ENCODE measurements at regions not wholly inside any gene's neighbourhood (a gene's known extent, or its start where the extent isn't known, plus 50 kb on each side); places are given as distances from the start of the nearest gene placed in this dataset.

DNA sequence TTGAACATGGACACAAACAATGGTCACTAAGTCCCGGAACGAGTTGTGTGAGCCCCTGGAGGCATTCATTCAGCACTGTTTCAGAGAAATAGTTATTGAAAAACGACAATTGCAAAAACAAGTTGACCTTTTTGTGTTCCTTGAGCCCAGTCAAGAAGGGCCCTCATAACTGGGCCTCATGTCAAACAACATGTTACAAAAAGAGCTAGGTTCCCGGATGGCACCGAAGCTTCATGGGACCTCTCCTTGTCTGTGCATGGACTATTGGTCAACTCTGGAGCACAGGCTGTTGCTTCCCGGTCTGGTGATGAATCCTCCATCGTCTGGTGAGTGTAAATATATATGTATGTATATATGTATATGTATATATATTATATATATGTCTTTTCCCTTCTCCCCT, 176.6 kb downstream of the ALG10 start:
- TF ChIP-seq, protein P1, sequence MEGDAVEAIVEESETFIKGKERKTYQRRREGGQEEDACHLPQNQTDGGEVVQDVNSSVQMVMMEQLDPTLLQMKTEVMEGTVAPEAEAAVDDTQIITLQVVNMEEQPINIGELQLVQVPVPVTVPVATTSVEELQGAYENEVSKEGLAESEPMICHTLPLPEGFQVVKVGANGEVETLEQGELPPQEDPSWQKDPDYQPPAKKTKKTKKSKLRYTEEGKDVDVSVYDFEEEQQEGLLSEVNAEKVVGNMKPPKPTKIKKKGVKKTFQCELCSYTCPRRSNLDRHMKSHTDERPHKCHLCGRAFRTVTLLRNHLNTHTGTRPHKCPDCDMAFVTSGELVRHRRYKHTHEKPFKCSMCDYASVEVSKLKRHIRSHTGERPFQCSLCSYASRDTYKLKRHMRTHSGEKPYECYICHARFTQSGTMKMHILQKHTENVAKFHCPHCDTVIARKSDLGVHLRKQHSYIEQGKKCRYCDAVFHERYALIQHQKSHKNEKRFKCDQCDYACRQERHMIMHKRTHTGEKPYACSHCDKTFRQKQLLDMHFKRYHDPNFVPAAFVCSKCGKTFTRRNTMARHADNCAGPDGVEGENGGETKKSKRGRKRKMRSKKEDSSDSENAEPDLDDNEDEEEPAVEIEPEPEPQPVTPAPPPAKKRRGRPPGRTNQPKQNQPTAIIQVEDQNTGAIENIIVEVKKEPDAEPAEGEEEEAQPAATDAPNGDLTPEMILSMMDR (IDR thresholded peaks at IDR 0.05): no peak
- TF ChIP-seq POLR2A (IDR thresholded peaks at IDR 0.05): no peak
- 58 to 66% methylated on average over 7 of the region's 7 CpGs for WGBS, 2 donors
- Histone ChIP-seq H3K27ac (no peak overlapping the region), H3K4me1 (no peaks in the 10 kb centered on the region), H3K9me3 (no peaks in the 10 kb centered on the region), H3K4me3 (replicated peaks in 1 of 3) (no peak overlapping the region), H3K36me3 (no peaks in the 10 kb centered on the region), H3K27me3 (no peaks in the 10 kb centered on the region)
- intact Hi-C loops (cut with DNase I): no loop called here
- DNase-seq: no peak

DNA sequence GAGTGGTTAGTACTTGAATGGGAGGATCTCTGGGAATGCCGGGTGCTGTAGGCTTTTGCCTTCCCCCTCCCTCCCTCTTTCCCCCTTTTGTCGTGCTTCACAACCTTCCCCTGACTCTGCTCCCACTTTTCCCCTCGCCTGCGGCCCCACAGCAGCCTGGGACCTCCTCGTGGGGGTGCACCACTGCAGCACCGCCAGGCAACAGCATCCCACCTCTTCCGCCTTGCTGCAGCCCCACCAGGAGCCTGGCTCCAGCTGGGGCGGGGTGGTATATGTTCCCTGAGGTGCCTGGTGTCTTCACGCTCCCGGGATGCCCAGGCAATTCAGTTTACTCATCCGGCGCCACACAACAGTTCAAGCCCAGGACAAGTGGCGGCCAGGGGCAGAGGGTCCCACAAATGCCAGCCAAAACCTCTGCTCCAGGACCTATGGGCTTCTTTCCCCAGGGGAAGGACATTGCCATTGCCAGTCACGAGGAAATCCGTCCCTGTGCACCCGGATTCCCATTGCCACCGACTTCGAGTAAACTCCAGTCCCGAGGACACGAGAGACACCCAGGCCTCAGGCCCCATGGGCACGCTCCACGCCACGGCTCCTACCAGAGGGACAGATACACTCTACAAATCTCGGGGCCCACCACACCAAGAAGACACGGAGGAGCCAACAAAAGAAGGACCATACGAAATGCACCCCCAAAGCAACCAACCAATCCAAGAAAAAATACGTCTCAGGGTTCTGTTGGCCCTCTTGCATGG, 181.7 kb downstream of the ALG10 start:
- TF ChIP-seq, protein P1 (IDR thresholded peaks at IDR 0.05): no peak
- TF ChIP-seq POLR2A (IDR thresholded peaks at IDR 0.05): no peak
- Histone ChIP-seq H3K27me3 (no peaks in the 10 kb centered on the region), H3K4me3 (replicated peaks in 1 of 3) (no peak overlapping the region), H3K9me3 (no peaks in the 10 kb centered on the region), H3K36me3 (no peaks in the 10 kb centered on the region), H3K4me1 (no peaks in the 10 kb centered on the region), H3K27ac (no peak overlapping the region)
- WGBS, 2 donors: 84 to 89% methylated on average over 26 to 27 of the region's 27 CpGs
- intact Hi-C loops (cut with DNase I): no loop called here
- DNase-seq: no peak

DNA sequence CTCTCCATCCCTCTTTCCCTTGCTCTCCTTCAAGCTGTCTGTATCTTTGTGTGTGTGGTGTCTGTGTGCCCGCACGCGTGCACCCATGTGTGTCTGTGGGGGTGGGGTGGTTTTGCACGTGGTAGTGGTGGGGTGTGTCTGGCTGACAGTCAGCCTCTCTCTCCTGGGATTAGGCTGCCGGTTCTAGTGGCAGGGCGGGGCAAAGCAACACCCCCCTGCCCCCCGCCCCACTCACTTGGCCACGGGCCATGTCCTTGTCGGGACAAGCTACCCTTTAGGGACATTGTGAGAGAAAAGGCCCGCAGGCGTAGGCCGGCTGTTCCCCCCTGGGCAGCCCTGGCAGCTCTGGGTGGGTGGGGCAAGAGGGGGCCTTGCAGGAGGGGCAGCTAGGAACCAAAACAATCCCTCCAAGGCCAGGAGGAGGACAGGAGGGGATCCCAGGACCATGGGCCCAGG, 182.6 kb downstream of the ALG10 start:
- TF ChIP-seq POLR2A (IDR thresholded peaks at IDR 0.05): no peak
- TF ChIP-seq, protein P1 (IDR thresholded peaks at IDR 0.05): no peak
- 75 to 80% methylated on average over 5 to 12 of the region's 12 CpGs for WGBS, 2 donors
- Histone ChIP-seq H3K4me3 (replicated peaks in 1 of 3) (no peak overlapping the region), H3K9me3 (no peaks in the 10 kb centered on the region), H3K4me1 (no peaks in the 10 kb centered on the region), H3K36me3 (no peaks in the 10 kb centered on the region), H3K27me3 (no peaks in the 10 kb centered on the region), H3K27ac (no peak overlapping the region)
- DNase-seq: no peak
- intact Hi-C loops (cut with DNase I): no loop called here

DNA sequence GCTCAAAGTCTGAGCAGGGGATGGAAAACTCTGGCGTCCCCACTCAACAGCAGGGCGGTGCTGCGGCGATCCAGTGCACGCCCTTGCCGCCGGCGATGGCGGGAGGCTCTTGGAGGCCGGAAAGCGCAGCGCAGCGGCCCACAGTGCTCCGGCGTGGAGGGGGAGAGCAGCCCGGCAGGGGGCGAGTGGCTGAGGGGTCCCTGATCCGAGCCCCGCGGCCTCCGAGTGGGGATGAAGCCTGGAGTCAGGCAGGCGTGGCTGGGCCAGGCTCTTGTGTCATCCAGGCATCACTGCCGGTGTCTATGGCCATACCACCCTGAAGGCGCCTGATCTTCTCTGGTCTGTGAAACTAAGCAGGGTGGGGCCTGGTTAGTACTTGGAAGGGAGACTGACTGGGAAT, 183.1 kb downstream of the ALG10 start:
- H3K36me3 ChIP-seq: no peaks in the 10 kb centered on the region
- H3K4me1 ChIP-seq: no peaks in the 10 kb centered on the region
- 83 to 94% methylated on average over 1 to 19 of the region's 24 CpGs for WGBS, 2 donors
- H3K27ac ChIP-seq: no peak overlapping the region
- TF ChIP-seq, protein P1 (IDR thresholded peaks at IDR 0.05): no peak
- TF ChIP-seq POLR2A (IDR thresholded peaks at IDR 0.05): no peak
- no peaks in the 10 kb centered on the region for H3K27me3 ChIP-seq
- no peaks in the 10 kb centered on the region for H3K9me3 ChIP-seq
- no peak overlapping the region for H3K4me3 ChIP-seq (replicated peaks in 1 of 3)
- intact Hi-C loops (cut with DNase I): no loop called here
- no peak for DNase-seq

DNA sequence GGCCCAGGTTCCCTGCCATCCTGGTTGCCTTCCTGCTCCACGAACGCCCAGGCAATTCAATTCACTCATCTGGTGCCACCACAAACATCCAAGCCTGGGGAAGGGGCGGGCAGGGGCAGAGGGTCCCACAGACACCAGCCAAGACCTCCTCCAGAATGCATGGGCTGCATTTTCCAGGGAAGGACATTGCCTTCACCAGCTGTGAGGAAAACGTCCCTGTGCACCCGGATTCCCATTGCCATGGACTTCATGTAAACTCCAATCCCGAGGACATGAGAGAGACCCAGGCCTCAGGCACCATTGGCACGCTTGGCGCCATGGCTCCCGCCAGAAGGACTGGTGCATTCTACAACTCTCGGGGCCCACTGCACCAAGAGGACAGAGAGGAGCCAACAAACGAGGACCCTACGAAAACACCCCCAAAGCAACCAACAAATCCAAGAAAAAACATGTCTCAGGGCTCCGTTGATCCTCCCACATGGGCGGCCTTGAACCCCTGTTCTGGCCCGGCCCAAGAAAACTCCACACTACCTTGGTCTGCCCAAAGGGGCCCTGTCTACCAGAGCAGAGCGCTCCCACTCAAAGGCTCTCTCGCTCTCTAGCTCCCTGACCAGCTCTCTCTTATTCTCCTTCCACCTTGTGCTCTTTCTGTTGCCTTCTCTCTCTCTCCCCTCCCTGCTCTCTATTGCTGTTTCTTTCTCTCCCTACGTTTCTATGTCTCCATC, 183.9 kb downstream of the ALG10 start:
- no peak overlapping the region for H3K27ac ChIP-seq
- TF ChIP-seq, protein P1 (IDR thresholded peaks at IDR 0.05): no peak
- TF ChIP-seq POLR2A (IDR thresholded peaks at IDR 0.05): no peak
- no peaks in the 10 kb centered on the region for H3K27me3 ChIP-seq
- intact Hi-C loops (cut with DNase I): no loop called here
- no peak for DNase-seq
- H3K9me3 ChIP-seq: no peaks in the 10 kb centered on the region
- 71 to 73% methylated on average over 16 to 18 of the region's 18 CpGs for WGBS, 2 donors
- no peaks in the 10 kb centered on the region for H3K4me1 ChIP-seq
- no peak overlapping the region for H3K4me3 ChIP-seq (replicated peaks in 1 of 3)
- H3K36me3 ChIP-seq: no peaks in the 10 kb centered on the region

Data from thyroid gland (tissue), 4 donors.